ENCODE measurements at regions not wholly inside any gene's neighbourhood (a gene's known extent, or its start where the extent isn't known, plus 50 kb on each side); places are given as distances from the start of the nearest gene placed in this dataset.

- no peak for TF ChIP-seq REST (IDR thresholded peaks at IDR 0.05; ENCODE audit: insufficient replicate concordance, low read depth)
- TF ChIP-seq CTCF (IDR thresholded peaks at IDR 0.05; ENCODE audit: insufficient read depth, low read length), result no peak
- TF ChIP-seq POLR2AphosphoS5 (IDR thresholded peaks at IDR 0.05; ENCODE audit: low read depth), result no peak
- Histone ChIP-seq H3K27ac (replicated peaks) (no peak overlapping the region), H3K27me3 (ENCODE audit: insufficient read depth, poor library complexity, severe bottlenecking) (no peaks in the 10 kb centered on the region), H3K4me3 (replicated peaks; ENCODE audit: insufficient read depth, low read length) (no peak overlapping the region)
- DNase-seq (ENCODE audit: low read depth in 1 of 2, low spot score in 1 of 2), result no peak
These were observed 60.9 kb upstream of the NT5C1B start for GRCh38 chr2:18650221-18650620.

DNA sequence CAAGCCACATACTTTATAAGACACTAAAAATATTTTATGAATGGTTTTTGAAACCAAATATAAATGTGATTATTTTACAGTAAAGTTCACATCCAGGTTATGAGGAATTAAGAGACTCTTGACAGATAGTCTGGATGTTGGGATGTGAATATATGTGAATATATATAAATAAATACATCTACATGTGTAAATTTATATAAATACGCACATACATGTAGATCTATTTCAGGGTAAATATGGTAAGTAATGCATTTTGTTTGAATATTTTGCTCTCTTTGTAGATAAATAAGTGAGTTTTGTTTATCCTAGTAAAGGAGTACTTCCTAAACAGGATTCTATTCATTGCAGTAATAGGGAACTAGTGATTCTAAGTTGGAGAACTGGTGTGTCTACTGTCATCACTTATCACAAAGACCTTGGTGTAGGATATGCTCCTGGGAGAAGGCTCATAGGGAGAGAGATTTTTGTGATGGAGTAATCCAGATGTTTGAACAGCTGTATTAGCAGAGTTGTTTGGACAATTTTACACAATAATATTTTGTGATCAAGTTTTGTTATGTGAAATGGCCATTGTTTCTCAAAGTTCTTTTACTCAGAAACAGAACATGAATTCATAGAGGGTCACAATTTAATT lies 60.2 kb upstream of the NT5C1B start:
- TF ChIP-seq POLR2AphosphoS5 (IDR thresholded peaks at IDR 0.05; ENCODE audit: low read depth), result no peak
- DNase-seq (ENCODE audit: low read depth in 1 of 2, low spot score in 1 of 2), result no peak
- H3K27me3 ChIP-seq (ENCODE audit: insufficient read depth, poor library complexity, severe bottlenecking), result no peaks in the 10 kb centered on the region
- no peak overlapping the region for H3K27ac ChIP-seq (replicated peaks)
- no peak overlapping the region for H3K4me3 ChIP-seq (replicated peaks; ENCODE audit: insufficient read depth, low read length)

- no peak for DNase-seq (ENCODE audit: low read depth in 1 of 2, low spot score in 1 of 2)
- Histone ChIP-seq H3K27ac (replicated peaks) (no peak overlapping the region), H3K4me3 (replicated peaks; ENCODE audit: insufficient read depth, low read length) (no peak overlapping the region), H3K27me3 (ENCODE audit: insufficient read depth, poor library complexity, severe bottlenecking) (no peaks in the 10 kb centered on the region)
- TF ChIP-seq REST (IDR thresholded peaks at IDR 0.05; ENCODE audit: insufficient replicate concordance, low read depth), result no peak
- no peak for TF ChIP-seq GABPA (IDR thresholded peaks at IDR 0.05; ENCODE audit: low read depth)
- no peak for TF ChIP-seq SPI1 (IDR thresholded peaks at IDR 0.05; ENCODE audit: borderline replicate concordance, low read depth)
These were observed 58.8 kb upstream of the NT5C1B start for GRCh38 chr2:18648161-18648560.

DNA sequence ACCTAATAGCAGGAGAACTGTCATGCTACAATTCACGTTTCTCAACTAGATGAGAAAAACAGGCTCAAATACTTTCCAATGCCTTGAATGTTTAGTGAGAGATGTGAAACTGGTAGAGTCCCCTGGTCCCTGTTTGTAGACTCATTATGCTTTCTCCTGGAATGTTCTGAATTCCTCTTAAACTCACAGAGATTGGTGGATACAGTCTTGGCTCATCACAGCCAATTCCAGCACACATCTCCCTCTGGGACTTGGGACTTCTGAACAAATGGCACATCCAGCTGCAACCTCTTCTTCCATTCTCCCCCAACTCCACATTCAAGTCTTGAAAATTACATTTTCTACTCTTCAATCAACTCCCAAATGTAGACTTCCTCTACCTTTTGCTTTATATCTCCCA lies 58.4 kb upstream of the NT5C1B start:
- DNase-seq (ENCODE audit: low read depth in 1 of 2, low spot score in 1 of 2), result no peak
- TF ChIP-seq GABPA (IDR thresholded peaks at IDR 0.05; ENCODE audit: low read depth) (no peak), CTCF (IDR thresholded peaks at IDR 0.05; ENCODE audit: insufficient read depth, low read length) (no peak), SPI1 (IDR thresholded peaks at IDR 0.05; ENCODE audit: borderline replicate concordance, low read depth) (no peak), POLR2AphosphoS5 (IDR thresholded peaks at IDR 0.05; ENCODE audit: low read depth) (no peak), REST (IDR thresholded peaks at IDR 0.05; ENCODE audit: insufficient replicate concordance, low read depth) (no peak)
- no peak overlapping the region for H3K4me3 ChIP-seq (replicated peaks; ENCODE audit: insufficient read depth, low read length)
- no peak overlapping the region for H3K27ac ChIP-seq (replicated peaks)
- H3K27me3 ChIP-seq (ENCODE audit: insufficient read depth, poor library complexity, severe bottlenecking), result no peaks in the 10 kb centered on the region
